VCaP (cell line): ENCODE measurements at regions not wholly inside any gene's neighbourhood (a gene's known extent, or its start where the extent isn't known, plus 50 kb on each side); places are given as distances from the start of the nearest gene placed in this dataset.
"Not testable (repeated sequence)": the region's sequence is repeated elsewhere in the genome, so short reads cannot be mapped to it uniquely, and the experiment has no call there.

Source experiments
- H3K27ac ChIP-seq: fragments of 450-650 bp; 2 replicates; pipeline ENCODE4 v1.5.1; 2017
- TF ChIP-seq, protein P1 (sequence below): fragments of 450-650 bp; conservative IDR thresholded peaks from 2 replicates; pipeline ENCODE4 v1.5.1; 2017; ENCODE audit warnings: mild to moderate bottlenecking, moderate library complexity

GRCh38 chr11:127804747-127805400 is 782.5 kb downstream of the ETS1 start:
- TF ChIP-seq, protein P1, sequence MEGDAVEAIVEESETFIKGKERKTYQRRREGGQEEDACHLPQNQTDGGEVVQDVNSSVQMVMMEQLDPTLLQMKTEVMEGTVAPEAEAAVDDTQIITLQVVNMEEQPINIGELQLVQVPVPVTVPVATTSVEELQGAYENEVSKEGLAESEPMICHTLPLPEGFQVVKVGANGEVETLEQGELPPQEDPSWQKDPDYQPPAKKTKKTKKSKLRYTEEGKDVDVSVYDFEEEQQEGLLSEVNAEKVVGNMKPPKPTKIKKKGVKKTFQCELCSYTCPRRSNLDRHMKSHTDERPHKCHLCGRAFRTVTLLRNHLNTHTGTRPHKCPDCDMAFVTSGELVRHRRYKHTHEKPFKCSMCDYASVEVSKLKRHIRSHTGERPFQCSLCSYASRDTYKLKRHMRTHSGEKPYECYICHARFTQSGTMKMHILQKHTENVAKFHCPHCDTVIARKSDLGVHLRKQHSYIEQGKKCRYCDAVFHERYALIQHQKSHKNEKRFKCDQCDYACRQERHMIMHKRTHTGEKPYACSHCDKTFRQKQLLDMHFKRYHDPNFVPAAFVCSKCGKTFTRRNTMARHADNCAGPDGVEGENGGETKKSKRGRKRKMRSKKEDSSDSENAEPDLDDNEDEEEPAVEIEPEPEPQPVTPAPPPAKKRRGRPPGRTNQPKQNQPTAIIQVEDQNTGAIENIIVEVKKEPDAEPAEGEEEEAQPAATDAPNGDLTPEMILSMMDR = no peak

GRCh38 chr11:127803755-127804154 is 783.6 kb downstream of the ETS1 start:
- TF ChIP-seq, protein P1 = no peak
- H3K27ac ChIP-seq = peak overlapping the region; percentile 87

More at GRCh38 chr11:127804747-127805400, 782.5 kb downstream of the ETS1 start:
- peak overlapping the region; percentile 87 for H3K27ac ChIP-seq

GRCh38 chr11:127800989-127801688 is 786.2 kb downstream of the ETS1 start:
- no peak overlapping the region for H3K27ac ChIP-seq

DNA sequence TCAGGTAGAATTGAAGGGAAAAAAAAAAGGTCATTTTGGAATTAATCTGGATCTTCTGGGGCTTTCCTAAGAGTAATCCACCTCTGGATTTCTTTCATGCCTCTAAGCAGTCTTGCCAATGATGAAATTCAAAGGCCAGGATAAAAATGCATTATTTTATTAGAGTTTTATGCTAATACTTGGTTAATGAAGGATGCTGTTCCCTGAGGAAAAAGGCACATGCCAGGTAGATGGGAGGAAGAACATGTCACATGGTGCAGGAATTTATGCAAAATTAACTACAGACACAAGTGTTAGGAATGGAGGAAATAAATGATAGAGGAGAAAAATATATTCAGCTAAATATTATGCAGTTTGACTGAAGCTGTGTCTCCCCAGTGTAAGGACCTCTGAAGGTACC is 792.0 kb downstream of the ETS1 start:
- H3K27ac ChIP-seq = no peak overlapping the region
- TF ChIP-seq, protein P1 = no peak

More at GRCh38 chr11:127800989-127801688, 786.2 kb downstream of the ETS1 start:
- TF ChIP-seq, protein P1 = no peak

- TF ChIP-seq, protein P1 = no peak
- H3K27ac ChIP-seq = no peak overlapping the region
These were observed 791.3 kb upstream of the KIRREL3 start for GRCh38 chr11:127791844-127792243.

DNA sequence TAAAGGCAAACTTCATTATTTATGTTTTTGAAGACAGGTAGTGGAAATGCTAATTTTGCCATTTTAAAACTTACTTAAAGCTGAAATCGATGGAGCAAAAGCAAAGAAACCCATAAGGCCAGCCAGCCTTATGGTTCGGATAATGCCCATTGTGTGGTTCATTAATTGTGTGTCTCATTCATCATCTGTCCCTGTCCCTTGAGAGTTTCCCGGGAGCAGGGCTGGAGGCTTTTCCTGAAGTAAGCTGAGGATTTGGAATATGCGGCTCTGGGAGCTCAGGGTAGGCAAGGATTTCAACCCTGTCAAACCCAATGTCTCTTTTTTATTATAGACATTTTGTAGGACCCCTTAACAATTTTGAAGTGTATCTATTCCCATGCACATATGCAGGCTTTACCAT is 790.0 kb upstream of the KIRREL3 start:
- TF ChIP-seq, protein P1 = no peak
- no peak overlapping the region for H3K27ac ChIP-seq

- H3K27ac ChIP-seq = no peak overlapping the region
These were observed 789.4 kb upstream of the KIRREL3 start for GRCh38 chr11:127789927-127790326.

DNA sequence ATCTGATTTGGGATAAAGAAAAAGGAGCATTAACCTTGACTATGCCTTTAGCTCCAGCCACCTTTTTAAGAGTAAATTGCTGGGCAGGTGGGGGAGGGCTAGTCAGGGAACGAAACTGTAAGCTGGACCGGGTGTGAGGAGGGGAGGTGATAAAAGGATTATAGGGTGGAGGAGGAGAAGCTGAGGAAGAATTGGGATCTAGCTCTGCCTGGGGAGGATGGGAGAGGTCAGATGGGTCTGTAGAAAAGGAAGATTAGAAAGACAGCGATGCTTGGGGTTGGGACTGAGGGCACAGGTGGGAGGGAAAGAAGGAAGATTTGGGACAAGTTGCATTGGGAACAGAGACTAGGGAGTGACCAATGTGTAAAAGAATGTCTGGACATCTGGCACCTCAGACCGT is 772.4 kb upstream of the KIRREL3 start:
- not testable (repeated sequence) for H3K27ac ChIP-seq

More at GRCh38 chr11:127789927-127790326, 789.4 kb upstream of the KIRREL3 start:
- TF ChIP-seq, protein P1 = peak; percentile 82

DNA sequence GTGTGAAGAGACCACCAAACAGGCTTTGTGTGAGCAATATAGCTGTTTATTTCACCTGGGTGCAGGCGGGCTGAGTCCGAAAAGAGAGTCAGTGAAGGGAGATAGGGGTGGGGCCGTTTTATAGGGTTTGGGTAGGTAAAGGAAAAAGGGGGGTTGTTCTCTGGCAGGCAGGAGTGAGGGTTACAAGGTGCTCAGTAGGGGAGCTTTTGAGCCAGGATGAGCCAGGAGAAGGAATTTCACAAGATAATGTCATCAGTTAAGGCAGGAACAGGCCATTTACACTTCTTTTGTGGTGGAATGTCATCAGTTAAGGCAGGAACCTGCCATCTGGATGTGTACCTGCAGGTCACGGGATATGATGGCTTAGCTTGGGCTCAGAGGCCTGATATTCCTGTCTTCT is 768.4 kb upstream of the KIRREL3 start:
- H3K27ac ChIP-seq = not testable (repeated sequence)
